GM06990 (cell line): ENCODE measurements at regions not wholly inside any gene's neighbourhood (a gene's known extent, or its start where the extent isn't known, plus 50 kb on each side); places are given as distances from the start of the nearest gene placed in this dataset.

Source experiments
- DNase-seq: peaks from one replicate; pipeline ENCODE4 v3.0.0-alpha.2; 2011; ENCODE audit not compliant: insufficient read length; ENCODE audit errors: extremely low read depth
- H3K27me3 ChIP-seq: replicated peaks from 2 replicates; pipeline ENCODE4 v1.6.0; 2011; ENCODE audit warnings: low read length; ENCODE audit not compliant: control insufficient read depth, insufficient read depth
- H3K36me3 ChIP-seq: 2 replicates; pipeline ENCODE4 v1.5.1; 2011; ENCODE audit warnings: low read length; ENCODE audit not compliant: control insufficient read depth, insufficient read depth
- H3K4me3 ChIP-seq: replicated peaks from 2 replicates; pipeline ENCODE4 v1.5.1; 2011; ENCODE audit warnings: low read depth, mild to moderate bottlenecking, control low read depth, low read length
- CTCF ChIP-seq: IDR thresholded peaks from 2 replicates; pipeline ENCODE4 v1.5.1; 2011; ENCODE audit warnings: low read length, control low read depth, mild to moderate bottlenecking, inconsistent platforms; ENCODE audit not compliant: insufficient read depth, poor library complexity, severe bottlenecking

GRCh38 chr3:103134023-103134724 is 699.4 kb downstream of the ZPLD1 start:
- no peaks in the 10 kb centered on the region for H3K36me3 ChIP-seq
- no peak for DNase-seq
- TF ChIP-seq CTCF, result no peak
- H3K27me3 ChIP-seq, result no peaks in the 10 kb centered on the region
- no peak overlapping the region for H3K4me3 ChIP-seq

- Histone ChIP-seq H3K36me3 (no peaks in the 10 kb centered on the region), H3K27me3 (no peaks in the 10 kb centered on the region; the same call in 1 of the 2 replicates), H3K4me3 (no peak overlapping the region)
- TF ChIP-seq CTCF, result no peak
- DNase-seq, result no peak
Observed at GRCh38 chr3:103136621-103137020, 701.8 kb downstream of the ZPLD1 start.

GRCh38 chr3:103137830-103138229 is 703.0 kb downstream of the ZPLD1 start:
- Histone ChIP-seq H3K27me3 (no peaks in the 10 kb centered on the region; the same call in 1 of the 2 replicates), H3K4me3 (no peak overlapping the region), H3K36me3 (no peaks in the 10 kb centered on the region)
- TF ChIP-seq CTCF, result no peak
- no peak for DNase-seq

- TF ChIP-seq CTCF, result no peak
- no peak overlapping the region for H3K4me3 ChIP-seq
- no peaks in the 10 kb centered on the region for H3K36me3 ChIP-seq
- DNase-seq, result no peak
- H3K27me3 ChIP-seq, result no peaks in the 10 kb centered on the region
Observed at GRCh38 chr3:103158183-103158582, 723.4 kb downstream of the ZPLD1 start.

DNA sequence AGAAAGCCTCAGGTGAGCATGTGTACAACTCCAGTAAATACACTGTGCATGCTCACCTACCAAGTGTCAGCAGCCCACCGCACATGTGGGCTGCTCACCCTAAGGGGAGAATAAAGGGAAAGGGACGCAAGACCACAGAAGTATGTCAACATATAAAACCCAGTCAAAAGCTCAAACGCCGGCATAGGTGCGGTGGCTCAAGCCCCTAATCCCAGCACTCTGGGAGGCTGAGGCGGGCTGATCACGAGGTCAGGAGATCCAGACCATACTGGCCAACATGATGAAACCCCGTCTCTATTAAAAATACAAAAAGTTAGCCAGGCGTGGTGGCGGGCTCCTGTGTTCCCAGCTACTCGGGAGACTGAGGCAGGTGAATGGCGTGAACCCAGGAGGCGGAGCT is 732.1 kb downstream of the ZPLD1 start:
- no peak for DNase-seq
- TF ChIP-seq CTCF, result no peak
- H3K36me3 ChIP-seq, result no peaks in the 10 kb centered on the region
- H3K4me3 ChIP-seq, result no peak overlapping the region
- H3K27me3 ChIP-seq, result no peaks in the 10 kb centered on the region

DNA sequence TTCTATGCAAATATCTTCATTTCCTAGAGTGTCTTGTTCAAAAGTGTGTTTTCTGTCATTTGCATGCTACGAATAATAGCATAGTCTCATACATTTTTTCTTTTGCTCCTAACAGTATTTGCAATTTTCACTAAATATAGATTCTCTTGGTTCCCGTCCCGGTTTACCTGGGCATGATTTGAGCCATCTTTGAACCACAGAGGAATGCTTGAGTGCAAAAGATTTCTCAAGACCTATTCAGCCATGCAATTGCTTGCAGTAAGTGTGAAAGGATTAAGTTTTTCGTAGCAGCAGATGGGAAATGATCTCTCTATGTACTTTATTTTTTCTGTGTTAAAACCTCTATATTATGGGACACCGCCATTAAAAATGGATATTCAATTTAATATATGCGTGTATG is 733.0 kb downstream of the ZPLD1 start:
- DNase-seq, result no peak
- Histone ChIP-seq H3K36me3 (no peaks in the 10 kb centered on the region), H3K27me3 (no peaks in the 10 kb centered on the region), H3K4me3 (no peak overlapping the region)
- TF ChIP-seq CTCF, result no peak
